Upper lobe of left lung (tissue), 4 donors: ENCODE measurements at regions not wholly inside any gene's neighbourhood (a gene's known extent, or its start where the extent isn't known, plus 50 kb on each side); places are given as distances from the start of the nearest gene placed in this dataset.

Experiments
- CTCF ChIP-seq, 6 experiments: fragments of 450-650 bp in 4 of 6; fragments of 200-600 bp in 2 of 6; sonication (generic) in 2 of 6; IDR thresholded peaks; one replicate each; pipeline ENCODE4 v1.5.1; 2016 to 2019; ENCODE audit warnings: antibody characterized with exemption in 6 of 6
- POLR2A ChIP-seq, 4 donors: fragments of 450-650 bp; IDR thresholded peaks; one replicate each; pipeline ENCODE4 v1.5.1; 2016 to 2017; ENCODE audit warnings: antibody characterized with exemption in 4 of 4, mild to moderate bottlenecking in 2 of 4
- POLR2AphosphoS5 ChIP-seq, 2 donors: sonication (generic); formaldehyde crosslinking; IDR thresholded peaks; one replicate each; pipeline ENCODE4 v1.5.1; 2017; ENCODE audit warnings: antibody characterized with exemption in 2 of 2

GRCh38 chr4:55744369-55744768, 75.2 kb upstream of the EXOC1L start:
- no peak for TF ChIP-seq CTCF (IDR thresholded peaks at IDR 0.05)
- no peak for TF ChIP-seq POLR2AphosphoS5 (IDR thresholded peaks at IDR 0.05)
- no peak for TF ChIP-seq POLR2A (IDR thresholded peaks at IDR 0.05)
